Middle frontal gyrus (tissue), 1 donor: ENCODE measurements at regions not wholly inside any gene's neighbourhood (a gene's known extent, or its start where the extent isn't known, plus 50 kb on each side); places are given as distances from the start of the nearest gene placed in this dataset.
A peak's percentile ranks its signal among the peaks of the same experiment; 100 is the strongest.

Experiments used
- DNase-seq: peaks from one replicate; pipeline ENCODE4 v3.0.0-alpha.2; 2015; ENCODE audit warnings: low spot score; ENCODE audit errors: extremely low spot score

- DNase-seq = peak; percentile 45
These were observed 341.3 kb downstream of the MYCN start for GRCh38 chr2:16281451-16282335.

GRCh38 chr2:16280081-16280480, 339.7 kb downstream of the MYCN start:
- DNase-seq = no peak

GRCh38 chr2:16279641-16280040, 339.3 kb downstream of the MYCN start:
- no peak for DNase-seq

- DNase-seq = no peak
These were observed 338.8 kb downstream of the MYCN start for GRCh38 chr2:16279201-16279570.

DNA sequence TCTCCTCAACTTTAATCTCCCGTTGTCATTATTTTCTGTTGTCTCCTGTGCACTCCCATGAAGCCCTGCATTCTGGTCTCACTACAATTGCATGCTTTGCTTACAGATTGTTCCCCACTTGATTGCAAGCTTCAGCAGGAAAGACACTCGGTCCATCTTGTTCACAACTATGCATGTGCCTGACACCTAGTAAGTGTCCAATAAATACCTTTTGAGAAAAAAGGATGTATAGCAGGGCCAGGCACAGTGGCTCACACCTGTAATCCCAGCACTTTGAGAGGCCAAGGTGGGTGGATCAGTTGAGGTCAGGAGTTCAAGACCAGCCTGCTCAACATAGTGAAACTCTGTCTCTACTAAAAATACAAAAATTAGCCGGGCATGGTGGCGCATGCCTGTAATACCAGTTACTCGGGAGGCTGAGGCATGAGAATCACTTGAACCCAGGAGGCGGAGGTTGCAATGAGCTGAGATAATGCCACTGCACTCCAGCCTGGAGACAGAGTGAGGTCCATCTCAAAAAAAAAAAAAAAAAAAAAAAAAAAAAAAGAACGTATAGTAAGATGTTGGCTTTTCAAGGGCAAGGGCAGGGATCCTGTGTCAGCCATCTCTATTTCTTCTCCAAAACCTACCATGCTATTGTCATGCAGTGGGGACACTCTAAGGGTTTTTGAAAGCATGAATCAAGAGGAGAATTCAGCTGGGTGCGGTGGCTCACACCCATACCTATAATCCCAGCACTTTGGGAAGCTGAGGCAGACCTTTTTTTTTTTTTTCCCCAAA, 338.3 kb downstream of the MYCN start:
- DNase-seq = no peak

DNA sequence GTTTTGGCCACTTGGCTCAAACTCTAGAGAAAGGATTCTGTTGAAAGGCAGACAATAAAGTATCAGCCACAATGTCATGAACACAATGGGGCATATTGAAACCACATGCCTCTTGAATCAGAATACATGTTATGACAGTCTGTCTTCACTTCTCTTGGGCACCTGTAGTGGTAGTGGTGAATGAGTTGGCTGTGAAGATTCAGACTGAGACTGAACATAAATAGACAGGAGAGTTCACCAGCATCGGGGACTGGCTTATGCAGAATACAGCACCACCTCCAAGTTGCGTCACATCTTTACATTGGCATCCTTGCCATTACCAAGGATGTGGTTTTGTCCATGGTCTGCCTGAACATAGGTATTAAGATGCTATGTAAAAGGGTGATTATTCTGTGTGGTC, 336.8 kb downstream of the MYCN start:
- no peak for DNase-seq

DNA sequence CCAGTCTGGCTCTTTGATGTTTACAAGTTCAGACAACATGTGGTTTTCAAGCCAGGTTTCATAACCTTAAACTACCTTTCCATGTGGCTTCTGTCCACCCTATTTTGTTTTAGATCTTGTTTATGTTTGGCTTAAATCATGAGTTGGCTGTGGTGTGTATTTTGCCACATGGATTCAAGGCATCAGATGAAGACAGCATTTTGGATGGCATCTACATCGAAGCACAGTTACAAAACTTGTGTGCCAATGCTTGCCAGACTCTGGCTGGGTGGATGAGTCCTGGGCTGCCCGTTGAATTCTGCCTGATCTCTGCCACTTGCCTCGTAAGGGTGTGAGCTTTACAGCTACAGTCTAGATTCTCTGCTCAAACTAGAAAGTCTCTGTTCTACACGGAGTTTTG, 335.3 kb downstream of the MYCN start:
- no peak for DNase-seq

GRCh38 chr2:16275131-16275530, 334.8 kb downstream of the MYCN start:
- DNase-seq = no peak

DNA sequence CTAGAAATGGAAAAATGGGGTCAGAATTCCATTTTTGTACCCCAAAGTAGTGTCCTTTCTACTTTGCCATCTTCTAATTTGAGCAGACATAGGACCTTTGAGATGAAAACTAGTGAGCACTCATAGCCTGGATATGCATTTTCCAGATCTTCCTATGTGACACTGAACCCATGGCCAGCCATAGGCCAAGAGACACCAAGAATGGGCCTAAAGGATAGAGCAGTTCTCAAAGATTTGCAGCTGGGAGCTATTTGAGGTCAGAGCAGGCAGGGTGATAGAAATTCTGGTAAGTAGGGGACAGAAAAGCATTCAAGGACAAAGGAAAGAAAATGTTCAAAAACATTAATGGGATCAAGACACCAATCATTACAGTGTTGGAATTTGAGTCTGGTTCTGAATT, 332.8 kb downstream of the MYCN start:
- no peak for DNase-seq

DNA sequence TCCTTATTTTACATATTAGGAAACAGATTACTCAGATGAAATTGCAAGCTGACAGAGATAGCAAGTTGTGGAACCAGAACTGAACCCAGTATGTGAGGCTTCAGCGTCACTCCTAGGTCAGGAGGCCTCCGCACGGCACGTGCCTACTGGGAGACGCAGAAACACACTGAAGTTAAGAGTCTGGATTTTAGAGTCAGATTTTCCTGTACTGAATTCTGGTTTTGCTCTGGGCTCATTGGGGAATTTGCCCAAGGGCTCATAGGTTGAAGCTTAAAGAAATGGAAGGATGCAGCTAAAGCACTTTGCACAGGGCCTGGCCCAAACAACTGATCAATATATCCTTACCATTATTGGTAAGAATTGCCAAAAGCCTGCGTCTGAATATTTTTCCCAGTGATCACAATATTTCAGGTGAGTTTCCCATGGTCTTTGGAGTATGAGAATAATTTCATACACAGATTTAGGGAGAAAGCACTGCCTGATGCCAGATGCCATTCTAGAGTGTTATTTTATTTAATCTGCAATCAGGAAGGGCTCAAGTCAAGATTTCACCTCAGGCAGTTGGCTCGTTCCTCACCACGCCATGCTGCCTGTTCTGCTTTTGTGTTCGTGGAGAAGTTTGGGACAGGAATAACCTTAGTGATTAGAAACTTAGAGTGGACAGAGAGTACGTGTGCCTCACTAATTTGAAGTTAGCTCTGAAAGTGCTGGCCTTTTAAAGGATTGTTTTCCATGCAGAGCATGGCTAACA, 331.9 kb downstream of the MYCN start:
- no peak for DNase-seq

GRCh38 chr2:16271231-16271896, 331.0 kb downstream of the MYCN start:
- DNase-seq = no peak

DNA sequence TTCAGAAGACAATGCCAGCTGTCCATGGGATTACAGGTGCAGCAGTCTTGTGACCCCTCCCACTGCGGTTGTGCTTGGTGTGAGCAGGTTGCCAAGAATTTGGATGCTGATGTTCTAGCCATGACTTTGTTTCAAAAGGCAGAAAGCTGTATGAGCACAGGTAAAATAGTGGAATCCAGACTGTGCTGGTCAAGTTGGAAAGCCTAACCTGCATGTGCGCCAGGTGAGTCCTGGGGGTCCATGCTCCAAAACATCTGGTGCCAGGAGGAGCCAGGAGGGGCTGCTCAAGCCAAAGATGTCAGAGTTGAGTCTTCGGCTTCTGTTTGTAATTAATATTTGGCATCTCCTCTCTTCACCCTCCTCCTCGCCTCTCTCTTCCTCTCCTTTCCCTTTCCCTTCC, 330.1 kb downstream of the MYCN start:
- DNase-seq = no peak

DNA sequence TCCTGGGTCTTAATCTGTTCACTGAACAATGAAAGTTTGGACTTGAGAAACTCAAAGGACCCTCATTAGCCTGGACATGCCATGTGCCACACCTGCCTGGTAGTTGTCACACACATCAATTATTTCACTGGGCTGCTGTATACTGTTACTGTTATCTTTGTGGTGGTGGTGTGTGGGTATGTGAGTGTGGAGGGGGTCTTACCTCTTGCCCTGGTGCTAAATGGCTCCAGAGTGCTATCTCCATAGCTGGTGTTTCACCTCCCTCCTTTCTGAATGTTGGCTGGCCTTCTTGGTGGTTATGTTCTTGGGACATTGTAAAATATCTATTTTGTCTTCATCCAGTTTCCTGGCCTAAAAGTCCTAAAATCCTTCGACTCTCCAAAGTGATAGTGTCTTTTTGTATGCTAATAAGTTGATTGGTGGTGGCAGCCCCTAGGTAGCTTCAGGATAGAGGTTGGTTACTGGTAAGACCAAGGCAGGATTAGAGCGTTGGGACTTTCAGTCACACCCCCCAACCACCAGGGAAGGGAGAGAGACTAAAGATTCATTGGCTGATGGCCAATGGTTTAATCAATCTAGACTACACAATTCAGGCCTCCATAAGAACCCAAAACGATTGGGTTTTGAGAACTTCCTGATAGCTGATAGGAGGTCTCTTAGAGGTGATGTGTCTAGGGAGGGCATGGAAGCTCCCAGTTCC, 328.1 kb downstream of the MYCN start:
- DNase-seq = no peak

- no peak for DNase-seq
These were observed 326.2 kb downstream of the MYCN start for GRCh38 chr2:16266571-16266970.

- DNase-seq = no peak
These were observed 324.7 kb downstream of the MYCN start for GRCh38 chr2:16264931-16265540.

DNA sequence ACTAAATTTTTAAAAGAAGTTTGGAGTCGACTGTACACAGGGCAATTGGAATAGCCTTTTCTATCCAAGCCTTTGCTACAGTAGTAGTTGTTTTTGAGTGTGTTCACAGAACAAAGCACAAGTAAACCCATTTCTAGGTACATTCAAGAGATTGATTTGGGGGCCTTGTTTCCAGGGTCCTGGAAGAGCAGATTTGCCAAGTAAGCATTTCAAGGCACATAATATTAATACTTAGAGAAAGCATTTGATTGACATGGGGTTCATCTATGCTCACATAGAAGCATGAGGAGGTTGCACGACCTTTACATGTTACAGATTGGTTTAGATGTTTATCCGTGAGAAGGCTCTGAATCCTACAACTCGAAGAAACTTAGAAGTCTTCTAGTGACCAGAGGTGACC, 324.1 kb downstream of the MYCN start:
- DNase-seq = no peak

GRCh38 chr2:16263241-16263890, 323.0 kb downstream of the MYCN start:
- DNase-seq = no peak

DNA sequence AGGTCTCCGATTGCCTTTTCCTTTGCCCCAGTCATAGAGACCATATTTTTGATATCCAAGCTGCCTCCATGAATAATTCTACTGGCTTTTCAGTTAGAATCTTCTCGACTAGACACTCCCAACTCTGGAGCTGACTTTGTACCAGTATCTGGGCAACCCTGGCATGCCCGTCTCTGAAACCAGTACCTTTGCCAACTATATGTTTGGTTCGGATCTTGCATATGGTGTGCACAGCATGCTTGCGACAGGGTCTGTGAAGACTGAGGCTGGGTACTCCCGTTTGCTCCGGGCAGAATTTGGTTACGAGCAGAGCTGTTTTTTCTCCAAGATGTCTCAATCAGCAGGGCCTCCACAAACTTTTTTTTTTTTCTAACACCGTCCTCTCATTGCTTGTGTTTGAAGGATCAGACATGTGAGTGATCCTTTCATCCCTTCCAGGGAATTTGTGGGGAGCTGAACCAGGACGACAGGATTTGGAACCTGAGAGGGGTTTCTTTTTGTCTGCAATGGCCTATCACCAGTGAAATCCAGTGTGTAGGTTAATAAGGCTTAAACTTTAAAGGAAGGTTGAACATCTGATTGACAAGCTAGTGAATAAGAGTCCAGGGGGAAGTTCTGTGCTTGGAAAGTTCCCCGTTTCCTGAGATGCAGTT, 322.3 kb downstream of the MYCN start:
- DNase-seq = no peak

DNA sequence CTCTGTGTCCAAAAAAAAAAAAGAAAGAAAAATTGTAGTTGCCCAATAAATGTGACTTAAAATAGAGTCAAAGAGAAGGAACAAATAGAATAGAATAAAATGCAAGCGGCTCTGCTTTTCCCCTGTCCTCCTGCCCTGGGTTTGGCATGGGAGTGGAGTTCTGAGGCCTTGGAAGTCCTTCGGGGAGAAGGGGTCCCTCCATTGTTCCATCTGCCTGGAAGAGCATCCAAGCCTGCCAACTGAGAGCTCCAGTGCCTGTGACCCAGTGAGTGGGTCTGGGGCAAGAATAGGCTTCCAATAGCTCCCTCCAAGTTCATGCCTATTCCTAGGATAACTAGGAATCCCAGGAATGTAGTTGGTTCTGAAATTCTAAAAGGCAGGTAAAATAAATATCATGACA, 321.4 kb downstream of the MYCN start:
- DNase-seq = no peak
